D341Med (cell line): ENCODE measurements at regions not wholly inside any gene's neighbourhood (a gene's known extent, or its start where the extent isn't known, plus 50 kb on each side); places are given as distances from the start of the nearest gene placed in this dataset.
"Not testable (repeated sequence)": the region's sequence is repeated elsewhere in the genome, so short reads cannot be mapped to it uniquely, and the experiment has no call there.

Source experiments
- DNase-seq: peaks from one replicate; pipeline ENCODE4 v3.0.0; 2012; ENCODE audit warnings: low spot score

DNA sequence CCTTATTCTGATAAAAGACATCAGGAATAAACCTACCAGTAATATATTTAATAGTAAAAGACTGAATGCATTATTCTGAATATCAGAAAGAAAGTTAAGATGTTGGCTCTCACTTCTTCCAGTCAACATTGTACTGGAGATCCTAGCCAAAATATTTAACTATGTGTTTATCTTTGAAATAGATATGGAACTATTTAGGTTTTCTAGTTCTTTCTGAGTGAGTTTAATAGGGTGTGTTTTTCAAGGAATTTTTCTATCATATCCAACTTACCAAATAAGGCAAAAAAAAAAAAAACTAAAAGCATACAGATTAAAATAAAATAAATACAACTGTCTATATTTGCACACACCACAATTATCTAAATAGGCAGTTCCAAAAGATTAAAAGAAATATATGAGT, 478.9 kb upstream of the LMO3 start:
- DNase-seq, result no peak

DNA sequence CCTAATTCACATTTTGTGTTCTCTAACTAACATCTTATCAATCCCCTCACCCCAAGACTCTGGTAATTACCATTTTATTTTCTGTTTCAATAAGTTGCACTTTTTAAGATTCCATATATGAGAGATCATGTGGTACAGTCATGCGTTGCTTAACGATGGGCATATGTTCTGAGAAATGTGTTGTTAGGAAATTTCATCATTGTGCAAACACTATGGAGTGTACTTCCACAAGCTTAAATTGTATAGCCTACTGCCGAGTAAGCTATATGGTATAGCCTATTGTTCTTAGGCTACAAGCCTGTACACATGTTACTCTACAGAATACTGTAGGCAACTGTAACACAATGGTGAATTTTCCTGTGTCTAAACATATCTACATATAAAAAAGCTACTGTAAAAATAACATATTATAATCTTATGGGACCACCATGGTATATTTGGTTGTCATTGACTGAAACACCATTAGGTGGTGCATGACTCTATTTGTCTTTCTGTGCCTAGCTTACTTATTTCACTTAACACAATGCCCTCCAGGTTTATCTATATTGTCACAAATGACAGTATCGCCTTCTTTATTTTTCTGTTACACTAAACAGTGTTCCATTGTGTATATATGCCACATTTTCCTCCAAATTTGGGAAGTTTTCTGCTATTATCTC, 473.4 kb upstream of the LMO3 start:
- DNase-seq, result no peak

DNA sequence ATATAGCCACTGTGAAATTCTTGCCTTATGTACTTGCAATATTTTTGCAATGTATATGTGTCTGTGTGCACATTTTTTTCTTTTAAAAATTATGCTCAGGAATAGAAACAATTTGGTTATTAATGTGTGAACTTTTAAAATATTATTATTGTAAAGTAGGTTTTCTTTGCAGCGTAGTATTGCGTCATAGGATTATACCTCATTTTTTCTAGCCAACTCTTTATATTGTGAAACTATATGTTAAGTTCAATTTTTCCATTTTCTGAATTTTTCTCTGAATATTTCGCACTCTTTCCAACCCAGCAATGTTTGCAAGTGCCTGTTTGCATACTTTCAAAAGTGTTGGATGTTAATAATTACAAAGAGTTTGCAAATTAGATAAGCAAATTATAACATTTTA, 471.6 kb upstream of the LMO3 start:
- no peak for DNase-seq

DNA sequence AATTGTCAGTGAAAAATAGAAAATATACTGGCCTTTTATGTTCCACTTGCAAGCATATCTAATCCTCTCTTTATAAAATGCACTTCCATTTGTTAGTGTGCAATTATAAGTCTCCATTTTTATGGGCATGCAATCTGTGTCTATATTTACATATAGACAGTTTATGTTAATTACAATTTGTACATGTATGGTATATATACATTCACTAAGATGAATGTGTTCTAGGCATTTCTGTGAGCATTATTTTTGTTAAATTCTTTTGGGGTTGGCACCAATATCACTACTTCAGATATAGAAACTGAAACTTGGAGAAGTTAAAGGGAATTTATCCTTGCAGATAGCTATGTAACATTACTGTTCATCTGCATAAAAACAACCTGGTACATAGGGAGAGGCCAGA, 470.8 kb upstream of the LMO3 start:
- no peak for DNase-seq

DNA sequence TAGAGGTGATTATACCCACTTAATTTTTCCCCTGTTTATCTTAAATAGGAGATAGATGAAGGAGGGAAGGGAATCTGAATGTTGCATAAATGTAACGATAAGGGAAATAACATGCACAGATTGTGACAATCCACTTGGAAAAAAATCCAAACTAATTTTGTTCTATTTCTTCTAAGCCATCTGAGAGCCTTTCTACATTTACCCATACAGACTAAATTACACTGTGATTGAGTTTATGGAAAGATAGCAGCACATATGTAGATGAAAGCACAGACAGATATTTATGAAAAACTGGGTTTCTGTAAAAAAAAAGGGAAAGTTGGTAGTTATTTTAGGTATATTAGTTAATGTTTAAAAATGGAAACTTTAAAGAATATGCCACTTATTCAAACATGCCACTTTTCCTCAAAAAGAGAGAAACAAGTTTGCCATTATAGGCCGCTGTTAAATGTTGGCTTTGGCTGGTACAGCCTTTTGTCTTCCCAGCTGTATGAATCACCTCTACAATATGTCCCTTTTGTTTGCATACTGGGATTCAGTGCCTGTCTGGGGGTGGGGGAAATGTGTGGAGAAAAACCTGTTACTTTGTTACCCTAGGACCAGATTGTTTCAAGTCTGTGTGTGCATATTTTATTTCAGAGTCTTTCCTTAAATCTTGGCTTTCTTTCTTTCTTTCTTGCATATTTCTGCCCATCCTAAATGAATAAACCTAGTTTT, 470.2 kb upstream of the LMO3 start:
- no peak for DNase-seq

DNA sequence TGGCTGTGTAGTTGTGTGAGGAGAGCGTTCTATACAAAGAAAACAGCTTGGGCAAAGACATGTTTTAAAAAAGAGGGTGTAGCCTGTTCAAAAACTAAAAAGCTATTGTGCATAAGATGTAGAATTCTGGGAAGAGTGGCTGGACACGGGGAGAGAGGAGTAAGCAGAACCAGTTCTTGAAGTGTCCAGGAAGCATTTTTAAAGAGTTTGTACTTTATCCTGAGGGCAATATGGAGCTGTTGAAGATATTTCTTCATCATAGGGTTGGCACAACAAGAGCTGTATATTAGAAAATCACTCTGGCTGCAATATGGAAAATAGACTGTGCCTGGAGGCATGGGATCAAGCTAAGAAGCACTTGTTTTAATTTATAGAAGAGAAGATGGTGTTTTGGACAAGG, 458.9 kb upstream of the LMO3 start:
- no peak for DNase-seq

DNA sequence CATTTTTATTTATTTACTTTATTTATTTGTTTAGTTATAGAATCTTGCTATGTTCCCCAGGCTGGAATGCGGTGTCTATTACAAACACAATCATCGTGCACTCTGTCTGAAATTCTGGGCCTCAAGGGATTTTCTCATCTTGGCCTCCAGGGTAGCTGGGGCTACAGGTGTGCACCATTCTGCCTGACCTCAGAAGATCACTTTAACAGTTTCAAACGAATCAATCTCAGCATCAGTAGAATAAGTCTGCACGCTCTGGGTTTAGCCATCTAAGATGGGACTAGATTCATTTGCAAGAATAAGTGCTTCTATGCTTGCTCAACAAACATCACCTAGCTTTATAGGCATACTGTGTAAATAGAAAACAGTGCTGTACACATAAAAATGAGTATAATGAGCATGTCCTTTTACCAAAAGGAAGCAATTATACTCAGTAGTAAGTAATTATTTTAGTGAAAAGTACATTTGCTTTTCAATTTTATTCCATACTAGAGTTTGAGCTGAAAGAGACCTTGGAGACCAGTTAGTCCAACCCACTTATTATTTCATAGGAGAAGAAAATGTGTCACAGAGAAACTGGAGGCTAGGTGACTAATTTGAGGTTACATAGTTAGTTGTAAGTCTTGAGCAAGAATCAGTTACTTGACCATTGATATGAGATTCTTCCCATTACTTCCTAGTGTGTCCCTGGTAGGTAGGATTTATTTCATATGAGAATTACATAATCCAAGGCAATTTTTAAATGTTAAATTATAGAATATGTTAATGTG, 456.5 kb upstream of the LMO3 start:
- no peak for DNase-seq

DNA sequence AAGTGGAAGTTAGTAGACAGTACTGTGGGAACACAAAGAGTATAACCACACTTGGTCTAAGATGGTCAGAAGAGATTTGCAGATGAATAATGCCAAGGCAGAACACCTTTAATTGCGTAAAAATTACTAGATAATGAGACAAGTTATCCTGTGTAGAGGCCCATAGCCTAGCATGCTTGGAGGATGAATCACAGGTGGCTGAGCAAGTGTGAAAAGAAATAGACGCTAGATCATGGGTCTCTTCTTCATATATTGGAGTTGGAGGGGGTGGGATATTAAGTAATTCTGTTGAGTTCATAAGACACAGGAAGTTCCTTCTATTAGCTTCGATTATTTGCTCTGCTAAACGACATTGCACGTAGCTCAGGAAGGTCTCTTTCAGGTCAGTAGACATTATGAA, 454.3 kb upstream of the LMO3 start:
- no peak for DNase-seq

DNA sequence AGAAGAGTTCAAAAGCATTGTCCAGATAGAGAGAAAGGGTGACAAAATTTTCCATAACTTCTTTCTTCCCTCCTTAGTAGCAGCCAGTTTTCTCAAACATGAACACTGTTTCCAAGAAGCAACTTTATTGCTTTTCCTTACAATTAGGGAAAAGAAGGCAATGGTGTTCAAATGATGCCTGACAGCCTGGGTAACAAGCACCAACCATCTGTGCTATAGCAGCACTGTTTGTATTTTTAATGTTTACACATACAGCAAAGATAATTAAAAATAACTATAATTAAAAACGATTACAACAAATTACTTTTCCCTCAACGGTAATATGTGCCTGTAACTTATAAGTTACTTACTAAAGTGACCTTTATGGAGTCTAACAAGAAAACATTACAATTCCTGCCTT, 450.6 kb upstream of the LMO3 start:
- DNase-seq, result no peak

DNA sequence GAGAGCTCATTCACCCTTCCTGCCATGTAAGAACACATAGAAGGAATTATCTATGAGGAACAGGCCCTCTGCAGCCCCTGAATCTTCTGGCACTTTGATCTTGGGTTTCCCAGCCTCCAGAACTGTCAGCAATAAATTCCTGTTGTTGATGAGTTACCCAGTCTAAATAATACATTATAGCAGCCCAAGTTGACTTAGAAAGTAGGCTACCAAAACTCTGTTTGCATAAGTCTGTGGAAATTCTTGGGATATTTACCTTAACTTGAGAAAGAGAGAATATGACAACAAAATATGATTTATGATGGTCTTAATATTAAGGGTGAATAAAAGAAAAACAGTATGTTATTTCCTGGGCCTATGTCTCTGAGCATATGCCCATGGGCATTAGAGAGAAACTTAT, 433.0 kb upstream of the LMO3 start:
- no peak for DNase-seq

DNA sequence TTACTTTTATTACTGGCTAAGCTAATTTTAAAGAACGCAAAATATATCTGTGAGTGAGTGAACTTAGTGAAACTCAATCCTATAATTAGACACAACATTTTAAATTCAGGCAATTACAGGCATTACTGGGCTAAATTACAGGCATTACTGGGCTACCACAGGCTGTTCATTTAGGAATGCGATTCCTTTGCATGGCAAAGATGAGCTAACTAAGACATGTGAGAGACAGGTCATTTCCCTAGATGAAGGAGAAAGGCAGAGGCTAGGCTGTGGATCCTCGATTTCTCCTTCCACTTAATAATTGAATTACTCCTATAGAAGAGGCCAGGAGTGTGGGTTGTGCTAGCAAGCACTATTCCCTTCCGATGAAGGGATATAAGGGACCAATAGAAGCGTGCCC, 429.4 kb upstream of the LMO3 start:
- DNase-seq, result no peak

DNA sequence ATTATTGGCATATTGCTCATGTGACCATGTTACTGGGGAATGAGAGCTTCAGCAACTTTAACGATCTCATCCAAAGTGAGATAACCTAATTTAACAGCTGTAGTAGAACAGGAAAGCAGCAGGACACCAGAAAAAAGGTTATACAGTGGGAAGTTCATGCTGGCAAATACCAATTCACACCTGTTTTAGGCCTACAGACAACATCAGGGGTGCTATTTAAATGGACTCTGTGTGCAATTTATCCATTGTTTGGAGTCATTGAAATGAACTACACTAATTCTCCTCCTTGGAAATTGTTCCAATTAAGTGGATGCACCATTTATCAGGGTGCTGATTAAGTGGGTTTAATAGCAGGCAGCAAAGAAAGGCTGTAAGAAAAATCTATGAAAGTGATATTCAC, 424.4 kb upstream of the LMO3 start:
- DNase-seq, result no peak

DNA sequence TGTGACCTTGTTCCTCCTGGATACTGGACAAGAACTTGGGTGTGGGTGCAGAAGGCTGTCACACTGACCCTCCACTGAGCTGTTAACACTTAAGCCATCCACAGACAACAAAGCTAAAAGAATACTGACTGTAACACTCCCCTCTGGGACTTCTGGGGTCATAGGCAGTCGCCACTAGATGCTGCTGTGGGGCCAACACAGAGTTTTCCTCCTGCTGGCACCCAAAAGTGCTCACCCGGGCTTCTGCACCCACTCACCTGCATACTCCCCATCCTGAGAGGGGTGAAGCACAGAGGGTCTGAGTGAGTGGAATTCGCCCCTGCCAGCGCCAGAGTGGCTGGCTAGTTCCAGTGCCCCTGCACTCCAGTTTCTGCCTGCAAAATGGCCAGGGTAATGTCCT, 422.4 kb upstream of the LMO3 start:
- no peak for DNase-seq

DNA sequence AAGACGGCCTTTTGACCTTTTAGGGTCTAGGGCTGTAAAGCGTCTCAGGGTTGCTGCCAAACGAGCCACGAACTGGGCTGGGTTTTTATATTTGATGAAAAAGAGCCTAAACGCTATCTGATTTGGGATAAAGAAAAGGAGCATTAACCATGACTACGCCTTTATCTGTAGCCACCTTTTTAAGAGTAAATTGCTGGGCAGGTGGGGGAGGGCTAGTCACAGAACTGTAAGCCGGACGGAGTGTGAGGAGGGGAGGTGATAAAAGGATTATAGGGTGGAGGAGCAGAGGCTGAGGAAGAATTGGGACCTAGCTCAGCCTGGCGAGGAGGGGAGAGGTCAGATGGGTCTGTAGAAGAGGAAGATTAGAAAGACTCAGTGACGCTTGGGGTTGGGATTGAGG, 419.5 kb upstream of the LMO3 start:
- not testable (repeated sequence) for DNase-seq

DNA sequence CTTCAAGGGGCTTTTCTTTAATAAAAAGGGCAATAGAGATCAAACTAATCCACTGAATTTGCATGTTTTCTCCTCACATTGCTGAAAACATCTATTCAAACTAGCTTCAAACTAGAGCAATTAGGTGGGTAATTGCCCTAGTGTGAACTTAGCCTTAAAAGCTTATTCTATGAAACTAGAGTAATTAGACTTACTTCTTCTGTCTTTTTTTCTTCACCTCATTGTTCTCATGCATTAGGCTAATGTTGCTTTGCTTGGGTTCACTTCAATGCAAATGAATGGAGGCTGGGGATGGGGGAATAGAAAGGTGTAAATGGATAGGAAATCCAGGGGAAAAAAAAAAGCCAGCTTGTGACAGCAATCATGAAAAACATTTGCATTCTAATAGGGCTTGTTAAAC, 414.8 kb upstream of the LMO3 start:
- DNase-seq, result no peak

DNA sequence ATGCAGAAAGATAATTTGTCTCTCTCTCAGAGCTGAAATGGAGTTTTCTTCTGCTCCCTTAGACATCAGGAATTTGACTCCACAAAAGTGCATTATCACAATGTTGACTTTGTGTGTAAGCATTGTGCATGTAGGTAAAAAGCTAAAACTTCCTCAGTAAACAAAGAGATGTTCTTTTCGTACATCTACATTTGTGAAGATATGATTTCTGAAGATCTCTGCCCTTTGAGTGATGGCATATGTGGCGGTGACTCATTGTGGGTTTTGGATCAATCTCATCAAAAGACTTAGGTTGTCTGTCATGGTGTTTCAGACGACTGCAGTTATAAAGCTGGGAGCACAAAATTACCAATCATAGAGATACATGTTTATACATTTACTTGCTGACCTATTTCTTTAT, 411.4 kb upstream of the LMO3 start:
- DNase-seq, result no peak

DNA sequence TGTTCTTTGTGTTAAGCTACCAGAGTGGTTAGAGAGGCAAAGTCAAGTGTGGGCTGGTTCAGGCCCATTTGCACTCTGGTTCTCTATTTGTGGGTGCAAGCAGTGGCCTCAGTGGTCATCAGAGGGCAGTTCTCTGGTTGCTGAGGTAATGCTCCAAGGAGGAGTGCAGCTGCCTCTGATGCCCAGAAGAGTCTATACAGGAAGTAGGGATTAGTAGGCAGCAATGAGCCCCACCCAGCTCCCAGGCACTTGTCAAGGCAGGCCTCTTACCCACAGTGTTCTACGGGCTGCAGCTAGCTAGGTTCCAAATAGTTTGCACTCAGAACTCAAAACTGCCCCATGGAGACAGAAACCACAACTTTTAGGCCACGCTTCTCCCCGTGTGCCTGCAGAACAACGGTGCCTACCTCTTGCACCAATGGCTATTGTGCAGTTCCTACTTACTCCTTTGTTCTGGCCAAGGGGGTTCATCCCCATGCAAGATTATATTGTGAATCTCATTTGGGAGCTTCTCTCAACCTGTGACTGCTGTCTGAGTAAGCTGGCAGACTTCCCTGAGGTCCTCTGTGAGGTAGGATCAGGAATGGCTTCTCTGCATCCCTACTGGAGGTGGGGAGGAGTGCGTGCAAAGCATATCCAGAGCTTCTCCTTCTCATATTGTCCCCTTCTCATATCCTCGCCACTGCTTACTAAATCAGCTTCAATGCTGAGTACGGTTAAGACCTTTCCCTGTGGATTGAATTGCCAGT, 410.3 kb upstream of the LMO3 start:
- DNase-seq, result no peak

DNA sequence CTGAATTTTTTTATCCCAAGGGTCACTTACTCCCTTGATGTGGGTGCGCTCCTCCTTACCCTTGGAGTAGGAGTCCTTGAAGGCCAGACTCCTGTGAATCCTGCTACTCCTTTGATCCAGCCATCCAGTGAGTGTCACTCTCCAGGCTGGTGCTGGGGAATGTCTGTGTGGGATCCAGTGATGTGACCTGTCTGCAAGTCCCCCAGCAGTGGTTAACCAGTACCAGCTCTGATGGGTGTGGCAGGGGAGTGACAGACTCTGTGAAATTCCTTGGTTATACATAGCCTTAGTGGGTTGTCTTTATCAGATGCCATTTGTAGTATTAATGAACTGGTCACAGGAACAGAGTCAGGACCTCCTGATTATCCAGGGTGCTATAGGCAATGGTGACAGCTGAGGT, 409.5 kb upstream of the LMO3 start:
- DNase-seq, result no peak

DNA sequence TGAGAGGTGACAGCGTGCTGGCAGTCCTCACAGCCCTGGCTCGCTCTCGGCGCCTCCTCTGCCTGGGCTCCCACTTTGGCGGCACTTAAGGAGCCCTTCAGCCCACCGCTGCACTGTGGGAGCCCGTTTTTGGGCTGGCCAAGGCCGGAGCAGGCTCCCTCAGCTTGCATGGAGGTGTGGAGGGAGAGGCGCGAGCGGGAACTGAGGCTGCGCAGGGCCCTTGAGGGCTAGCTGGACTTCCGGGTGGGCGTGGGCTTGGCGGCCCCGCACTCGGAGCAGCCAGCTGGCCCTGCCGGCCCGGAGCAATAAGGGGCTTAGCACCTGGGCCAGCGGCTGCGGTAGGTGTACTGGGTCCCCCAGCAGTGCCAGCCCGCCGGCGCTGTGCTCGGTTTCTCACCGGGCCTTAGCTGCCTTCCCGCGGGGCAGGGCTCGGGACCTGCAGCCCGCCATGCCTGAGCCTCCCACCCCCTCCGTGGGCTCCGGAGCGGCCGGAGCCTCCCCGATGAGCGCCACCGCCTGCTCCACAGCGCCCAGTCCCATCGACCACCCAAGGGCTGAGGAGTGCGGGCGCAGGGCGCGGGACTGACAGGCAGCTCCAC, 401.6 kb upstream of the LMO3 start:
- not testable (repeated sequence) for DNase-seq

DNA sequence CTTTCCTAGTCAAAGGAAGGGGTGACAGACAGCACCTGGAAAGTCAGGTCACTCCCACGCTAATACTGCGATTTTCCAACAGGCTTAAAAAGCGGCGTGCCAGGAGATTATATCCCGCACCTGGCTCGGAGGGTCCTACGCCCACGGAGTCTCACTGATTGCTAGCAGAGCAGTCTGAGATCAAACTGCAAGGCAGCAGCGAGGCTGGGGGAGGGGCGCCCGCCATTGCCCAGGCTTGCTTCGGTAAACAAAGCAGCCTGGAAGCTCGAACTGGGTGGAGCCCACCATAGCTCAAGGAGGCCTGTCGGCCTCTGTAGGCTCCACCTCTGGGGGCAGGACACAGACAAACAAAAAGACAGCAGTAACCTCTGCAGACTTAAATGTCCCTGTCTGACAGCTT, 392.6 kb upstream of the LMO3 start:
- not testable (repeated sequence) for DNase-seq

DNA sequence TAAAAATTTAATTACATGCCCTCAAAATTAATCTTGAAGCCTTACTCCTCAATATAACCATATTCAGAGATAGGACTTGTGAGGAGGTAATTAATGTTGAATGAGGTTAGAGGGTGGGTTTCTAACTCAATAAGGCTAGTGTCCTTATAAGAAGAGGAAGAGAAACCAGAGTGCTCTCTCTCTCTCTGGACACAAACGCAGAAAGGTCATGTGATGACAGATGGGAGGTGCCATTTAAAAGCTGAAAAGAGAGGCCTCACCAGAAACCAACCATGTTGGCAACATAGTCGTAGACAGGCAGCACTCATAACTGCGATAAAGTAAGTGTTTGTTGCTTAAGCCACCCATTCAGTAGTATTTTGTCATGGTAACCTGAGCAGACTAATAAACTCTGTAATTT, 378.5 kb upstream of the LMO3 start:
- DNase-seq, result no peak
